B cell (primary cell): ENCODE measurements at regions not wholly inside any gene's neighbourhood (a gene's known extent, or its start where the extent isn't known, plus 50 kb on each side); places are given as distances from the start of the nearest gene placed in this dataset.

ENCODE experiments used
- ATAC-seq: fragments of 200-7000 bp; cut with Tn5 transposase; one replicate; pipeline ENCODE4 v1.10.0; 2021; ENCODE audit warnings: low read depth, mild to moderate bottlenecking, moderate number of reproducible peaks, moderate library complexity
- CTCF ChIA-PET: fragments of 350-600 bp; sonication (Branson Sonifier 250); formaldehyde crosslinking; loops from one replicate; lab custom pipeline; 2021; ENCODE audit warnings: antibody characterized with exemption, inconsistent platforms; lab: Charles Lee
- POLR2A ChIA-PET: fragments of 350-600 bp; sonication (Branson Sonifier 250); formaldehyde crosslinking; loops from one replicate; lab custom pipeline; 2021; ENCODE audit warnings: antibody characterized with exemption; lab: Charles Lee
- DNase-seq: peaks from one replicate; pipeline ENCODE4 v3.0.0; 2013
- H2AFZ ChIP-seq: 2 replicates; pipeline ENCODE4 v1.6.1; 2012; ENCODE audit warnings: mild to moderate bottlenecking, low read depth, low read length; ENCODE audit not compliant: insufficient read depth, poor library complexity, severe bottlenecking
- H3K27ac ChIP-seq, 2 donors: 1 replicate in 1 of 2; 2 replicates in 1 of 2; pipeline ENCODE4 v1.5.1; 2012 to 2013; ENCODE audit warnings: low read length in 2 of 2, mild to moderate bottlenecking in 2 of 2, moderate library complexity in 1 of 2
- H3K27me3 ChIP-seq, 4 experiments: fragments of 200-600 bp in 1 of 4; sonication (generic) in 1 of 4; replicated peaks in 1 of 4; 1 replicate in 2 of 4; 2 replicates in 2 of 4; pipeline versions ENCODE4 v1.6.1 to v1.7.0; 2013 to 2016; ENCODE audit warnings: low read length in 3 of 4, mild to moderate bottlenecking in 2 of 4, mixed read lengths in 1 of 4, moderate library complexity in 1 of 4; ENCODE audit not compliant: insufficient read depth in 4 of 4, control insufficient read depth in 3 of 4; ENCODE audit errors: control extremely low read depth in 1 of 4
- H3K36me3 ChIP-seq, 2 experiments: replicated peaks in 1 of 2; 1 replicate in 1 of 2; 2 replicates in 1 of 2; pipeline versions ENCODE4 v1.6.1 to v1.7.1; 2013; ENCODE audit warnings: low read length in 1 of 2; ENCODE audit not compliant: insufficient read depth in 2 of 2, control insufficient read depth in 1 of 2; ENCODE audit errors: control extremely low read depth in 1 of 2, extremely low read depth in 1 of 2
- H3K4me1 ChIP-seq, 2 donors: fragments of 200-600 bp in 1 of 2; sonication (generic) in 1 of 2; 1 replicate in 1 of 2; 2 replicates in 1 of 2; pipeline versions ENCODE4 v1.5.1 to v1.6.1; 2013 to 2017; ENCODE audit warnings: low read length in 2 of 2; ENCODE audit not compliant: control insufficient read depth in 2 of 2, insufficient read depth in 2 of 2
- H3K4me2 ChIP-seq: replicated peaks from 2 replicates; pipeline ENCODE3; 2012; ENCODE audit warnings: mild to moderate bottlenecking, low read depth, low read length; ENCODE audit not compliant: poor library complexity, severe bottlenecking
- H3K4me3 ChIP-seq, 5 experiments: fragments of 200-600 bp in 1 of 5; sonication (generic) in 1 of 5; 1 replicate in 3 of 5; 2 replicates in 2 of 5; pipeline versions ENCODE4 v1.5.1 to v1.7.0; 2011 to 2016; ENCODE audit warnings: low read length in 4 of 5, mild to moderate bottlenecking in 4 of 5, low read depth in 2 of 5, control low read depth in 1 of 5, moderate library complexity in 1 of 5; ENCODE audit not compliant: insufficient read depth in 1 of 5; ENCODE audit errors: control extremely low read depth in 1 of 5, extremely low read depth in 1 of 5
- H3K79me2 ChIP-seq: fragments of 200-600 bp; sonication (generic); one replicate; pipeline ENCODE4 v1.6.0; 2016; ENCODE audit warnings: low read length; ENCODE audit not compliant: control insufficient read depth, insufficient read depth
- H3K9ac ChIP-seq: fragments of 200-600 bp; sonication (generic); 2 replicates; pipeline ENCODE4 v1.6.1; 2017; ENCODE audit warnings: mild to moderate bottlenecking, low read length, moderate library complexity
- H3K9me3 ChIP-seq, 3 donors: one replicate each; pipeline versions ENCODE4 v1.6.1 to v1.7.1; 2013; ENCODE audit warnings: low read length in 2 of 3; ENCODE audit not compliant: control insufficient read depth in 2 of 3, insufficient read depth in 1 of 3; ENCODE audit errors: control extremely low read depth in 1 of 3
- H4K20me1 ChIP-seq: 2 replicates; pipeline ENCODE4 v1.6.0; 2012; ENCODE audit warnings: mild to moderate bottlenecking, low read length; ENCODE audit not compliant: insufficient read depth, control insufficient read depth, poor library complexity, severe bottlenecking
- H3K27ac Mint-ChIP-seq: one replicate; pipeline ENCODE4 v1.8.0; 2021; ENCODE audit warnings: mixed read lengths
- H3K27me3 Mint-ChIP-seq: one replicate; pipeline ENCODE4 v1.8.0; 2021; ENCODE audit warnings: mixed read lengths
- H3K4me1 Mint-ChIP-seq: one replicate; pipeline ENCODE4 v1.8.0; 2021; ENCODE audit warnings: mixed read lengths
- H3K4me3 Mint-ChIP-seq: one replicate; pipeline ENCODE4 v1.8.0; 2021; ENCODE audit warnings: mixed read lengths
- H3K9me3 Mint-ChIP-seq: one replicate; pipeline ENCODE4 v1.8.0; 2022; ENCODE audit warnings: mixed read lengths; ENCODE audit not compliant: insufficient read depth
- EZH2 ChIP-seq: IDR thresholded peaks from 2 replicates; pipeline ENCODE4 v1.6.1; 2012; ENCODE audit warnings: borderline replicate concordance, low read depth, mild to moderate bottlenecking, moderate library complexity, low read length; ENCODE audit not compliant: insufficient read depth, poor library complexity, severe bottlenecking
- WGBS: methylation state at CpG from one replicate; pipeline ENCODE4 v1.1.5; 2013; ENCODE audit warnings: missing lambda C conversion rate; ENCODE audit not compliant: insufficient coverage; 5-methylcytosine and 5-hydroxymethylcytosine counted together
- intact Hi-C: fragments of 100-400 bp; cut with micrococcal nuclease; formaldehyde crosslinking; loops from one replicate; pipeline ENCODE4 v1.10.0; 2022
- TF ChIP-seq, protein P1 (sequence below): fragments of 200-600 bp; IDR thresholded peaks from one replicate; pipeline ENCODE4 v1.8.0; 2022; ENCODE audit warnings: antibody characterized with exemption, mild to moderate bottlenecking

DNA sequence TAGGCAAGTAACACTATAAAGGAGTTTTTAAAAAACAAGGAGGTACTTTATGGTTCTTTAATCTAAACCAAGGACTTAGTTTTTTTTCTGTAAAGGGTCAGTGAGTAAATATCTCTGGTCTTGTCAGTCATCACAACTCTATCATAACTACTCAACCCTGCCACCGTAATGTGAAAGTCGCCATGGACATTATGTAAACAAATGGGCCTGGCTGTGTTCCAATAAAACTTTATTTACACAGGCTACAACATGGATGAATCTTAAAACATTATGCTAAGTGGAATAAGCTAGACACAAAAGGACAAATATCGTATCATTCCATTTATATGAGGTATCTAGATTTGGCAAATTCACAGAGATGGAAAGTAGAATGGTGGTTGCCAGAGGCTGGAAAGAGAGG is 60.8 kb upstream of the SP4 start:
- Mint-ChIP-seq H3K9me3 (no peaks in the 10 kb centered on the region), H3K27ac (no peak overlapping the region), H3K27me3 (no peaks in the 10 kb centered on the region), H3K4me3 (no peak overlapping the region), H3K4me1 (peaks cover 9% of the 10 kb centered on the region)
- Histone ChIP-seq H3K27ac (no peak overlapping the region), H3K36me3 (no peaks in the 10 kb centered on the region), H3K9ac (no peak overlapping the region), H3K9me3 (no peaks in the 10 kb centered on the region), H2AFZ (no peak overlapping the region), H4K20me1 (no peaks in the 10 kb centered on the region), H3K27me3 (no peaks in the 10 kb centered on the region), H3K79me2 (no peaks in the 10 kb centered on the region), H3K4me1 (no peaks in the 10 kb centered on the region), H3K4me2 (no peak overlapping the region), H3K4me3 (no peak overlapping the region)
- DNase-seq (no peak), ATAC-seq (no peak)
- intact Hi-C loops: no loop called here
- ChIA-PET CTCF (interaction anchor here (0.6 kb wide), 1 partner anchor 105 kb away, joined by 3 read pairs; no protein-coding TSS in a partner anchor), POLR2A (no interaction called here)
- TF ChIP-seq EZH2: no peak
- TF ChIP-seq, protein P1, sequence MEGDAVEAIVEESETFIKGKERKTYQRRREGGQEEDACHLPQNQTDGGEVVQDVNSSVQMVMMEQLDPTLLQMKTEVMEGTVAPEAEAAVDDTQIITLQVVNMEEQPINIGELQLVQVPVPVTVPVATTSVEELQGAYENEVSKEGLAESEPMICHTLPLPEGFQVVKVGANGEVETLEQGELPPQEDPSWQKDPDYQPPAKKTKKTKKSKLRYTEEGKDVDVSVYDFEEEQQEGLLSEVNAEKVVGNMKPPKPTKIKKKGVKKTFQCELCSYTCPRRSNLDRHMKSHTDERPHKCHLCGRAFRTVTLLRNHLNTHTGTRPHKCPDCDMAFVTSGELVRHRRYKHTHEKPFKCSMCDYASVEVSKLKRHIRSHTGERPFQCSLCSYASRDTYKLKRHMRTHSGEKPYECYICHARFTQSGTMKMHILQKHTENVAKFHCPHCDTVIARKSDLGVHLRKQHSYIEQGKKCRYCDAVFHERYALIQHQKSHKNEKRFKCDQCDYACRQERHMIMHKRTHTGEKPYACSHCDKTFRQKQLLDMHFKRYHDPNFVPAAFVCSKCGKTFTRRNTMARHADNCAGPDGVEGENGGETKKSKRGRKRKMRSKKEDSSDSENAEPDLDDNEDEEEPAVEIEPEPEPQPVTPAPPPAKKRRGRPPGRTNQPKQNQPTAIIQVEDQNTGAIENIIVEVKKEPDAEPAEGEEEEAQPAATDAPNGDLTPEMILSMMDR: no peak
- WGBS: no CpG with 5 or more reads among the region's 3 CpGs

DNA sequence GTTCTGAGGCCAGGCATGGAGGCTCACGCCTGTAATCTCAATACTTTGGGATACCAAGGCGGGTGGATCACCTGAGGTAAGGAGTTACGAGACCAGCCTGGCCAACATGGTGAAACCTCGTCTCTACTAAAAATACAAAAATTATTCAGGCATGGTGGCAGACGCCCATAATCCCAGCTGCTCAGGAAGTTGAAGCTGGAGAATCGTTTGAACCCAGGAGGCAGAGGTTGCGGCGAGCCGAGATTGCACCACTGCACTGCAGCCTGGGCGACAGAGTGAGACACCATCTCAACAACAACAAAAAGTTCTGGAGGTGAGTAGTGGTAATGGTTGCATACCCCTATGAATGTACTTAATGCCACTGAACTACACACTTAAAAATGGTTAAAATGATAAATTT is 60.3 kb upstream of the SP4 start:
- Histone ChIP-seq H3K36me3 (no peaks in the 10 kb centered on the region), H3K27ac (no peak overlapping the region), H3K79me2 (no peaks in the 10 kb centered on the region), H3K4me1 (no peaks in the 10 kb centered on the region), H2AFZ (no peak overlapping the region), H3K9ac (no peak overlapping the region), H3K27me3 (no peaks in the 10 kb centered on the region), H3K4me2 (no peak overlapping the region), H3K9me3 (no peaks in the 10 kb centered on the region), H4K20me1 (no peaks in the 10 kb centered on the region), H3K4me3 (no peak overlapping the region)
- WGBS: 73% methylated on average over 4 of the region's 10 CpGs
- no peaks in the 10 kb centered on the region for H3K9me3 Mint-ChIP-seq
- ChIA-PET CTCF (no interaction called here), POLR2A (no interaction called here)
- H3K4me1 Mint-ChIP-seq: peaks cover 9% of the 10 kb centered on the region
- H3K27me3 Mint-ChIP-seq: no peaks in the 10 kb centered on the region
- DNase-seq (no peak), ATAC-seq (no peak)
- no peak for TF ChIP-seq EZH2
- no peak overlapping the region for H3K4me3 Mint-ChIP-seq
- intact Hi-C loops: no loop called here
- no peak overlapping the region for H3K27ac Mint-ChIP-seq
